ENCODE measurements at regions not wholly inside any gene's neighbourhood (a gene's known extent, or its start where the extent isn't known, plus 50 kb on each side); places are given as distances from the start of the nearest gene placed in this dataset.

DNA sequence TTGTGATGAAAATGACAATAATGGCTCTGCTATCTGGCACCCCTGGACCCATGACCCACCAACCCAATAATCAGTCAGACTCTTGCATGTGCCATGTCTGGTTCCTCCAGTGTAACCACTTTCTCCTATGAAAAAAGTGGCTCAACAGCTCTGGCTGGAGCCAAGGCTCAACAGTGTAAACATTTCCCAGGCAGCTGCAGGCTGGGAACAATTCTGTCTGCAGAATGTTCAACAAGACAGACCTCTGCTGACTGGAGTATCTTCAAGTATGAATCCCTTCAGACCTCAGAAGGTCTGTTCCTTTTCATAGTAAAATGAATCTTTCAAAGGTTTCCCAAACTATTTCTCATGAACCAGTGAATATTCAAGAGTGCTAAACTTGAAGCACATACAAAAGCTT, 410.1 kb upstream of the HTR2A start:
- no peaks in the 10 kb centered on the region for H3K9me1 ChIP-seq (replicated peaks; ENCODE audit: control insufficient read depth, extremely low read depth, insufficient read depth, low read length)
- DNase-seq (ENCODE audit: low read depth, low spot score) (no peak), FAIRE-seq (no peak)
- no peak overlapping the region for H3K4me2 ChIP-seq (ENCODE audit: insufficient read depth, low read length)
- no peak overlapping the region for H2AFZ ChIP-seq (ENCODE audit: low read depth, low read length)
- H4K20me1 ChIP-seq (replicated peaks; ENCODE audit: control insufficient read depth, extremely low read depth, insufficient read depth, low read length) = no peaks in the 10 kb centered on the region
- POLR2A ChIA-PET = no interaction called here
- no peaks in the 10 kb centered on the region for H3K79me2 ChIP-seq (ENCODE audit: control insufficient read depth, insufficient read depth, low read length)
- no TSS peak for BruUV-seq (replicated peaks)
- CTCF ChIA-PET = no interaction called here
- no peaks in the 10 kb centered on the region for H3K27me3 ChIP-seq (ENCODE audit: control insufficient read depth in 2 of 2, insufficient read depth in 2 of 2, low read length in 2 of 2)
- H3K36me3 ChIP-seq (ENCODE audit: control insufficient read depth in 2 of 2, extremely low read depth in 1 of 2, insufficient read depth in 2 of 2, low read length in 2 of 2) = no peaks in the 10 kb centered on the region
- H3K4me3 ChIP-seq (replicated peaks in 1 of 3; ENCODE audit: insufficient read depth in 1 of 3, low read depth in 1 of 3, low read length in 3 of 3) = no peak overlapping the region
- intact Hi-C loops (cut with micrococcal nuclease) = no loop called here
- H3K9me3 ChIP-seq (replicated peaks; ENCODE audit: control insufficient read depth, insufficient read depth, low read length) = peaks cover 4% of the 10 kb centered on the region
- no peak overlapping the region for H3K9ac ChIP-seq (replicated peaks; ENCODE audit: extremely low read depth, insufficient read depth, low read length)
- H3K4me1 ChIP-seq (ENCODE audit: control insufficient read depth, extremely low read depth, insufficient read depth, low read length) = no peaks in the 10 kb centered on the region
- no peak overlapping the region for H3K27ac ChIP-seq (ENCODE audit: insufficient read depth, low read depth, low read length)
- TF ChIP-seq GATA2 (IDR thresholded peaks at IDR 0.05; ENCODE audit: insufficient read depth, insufficient read length, low read depth, low read length) (no peak), FOS (IDR thresholded peaks at IDR 0.05; ENCODE audit: borderline replicate concordance, insufficient read depth, low read length) (no peak)
- TF ChIP-seq, protein P1, sequence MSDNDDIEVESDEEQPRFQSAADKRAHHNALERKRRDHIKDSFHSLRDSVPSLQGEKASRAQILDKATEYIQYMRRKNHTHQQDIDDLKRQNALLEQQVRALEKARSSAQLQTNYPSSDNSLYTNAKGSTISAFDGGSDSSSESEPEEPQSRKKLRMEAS (IDR thresholded peaks at IDR 0.05; ENCODE audit: insufficient read depth, insufficient read length) = no peak
- dilution Hi-C loops (cut with MboI; ENCODE audit: extremely low pct_ligation_motif_present, low sequenced_read_pairs) = no loop called here

DNA sequence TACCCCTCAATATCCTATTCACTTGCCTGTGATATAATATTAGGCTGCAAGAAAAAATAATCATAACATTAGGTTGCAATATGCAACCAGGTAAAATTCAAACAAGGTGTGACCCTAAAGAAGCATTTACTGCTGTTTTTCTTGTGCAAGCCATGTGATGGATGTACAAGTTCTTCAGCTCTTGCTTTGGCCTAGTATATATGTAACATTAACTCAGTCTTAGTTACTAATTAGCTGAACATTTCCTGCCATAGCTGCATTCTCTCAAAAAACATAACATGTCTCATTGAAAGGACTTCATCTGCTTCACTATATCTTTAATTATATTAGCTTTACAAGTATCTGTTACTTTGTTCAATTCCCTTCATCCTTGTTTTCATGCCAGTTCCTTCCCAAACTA, 406.8 kb upstream of the HTR2A start:
- no TSS peak for BruUV-seq (replicated peaks)

More for the DNA sequence above, 406.8 kb upstream of the HTR2A start:
- dilution Hi-C loops (cut with MboI; ENCODE audit: extremely low pct_ligation_motif_present, low sequenced_read_pairs) (no loop called here), intact Hi-C loops (cut with micrococcal nuclease) (no loop called here)
- H3K9me3 ChIP-seq (replicated peaks; ENCODE audit: control insufficient read depth, insufficient read depth, low read length) = no peaks in the 10 kb centered on the region
- no peak overlapping the region for H2AFZ ChIP-seq (ENCODE audit: low read depth, low read length)
- DNase-seq (ENCODE audit: low read depth, low spot score) (no peak), FAIRE-seq (no peak)
- H3K9me1 ChIP-seq (replicated peaks; ENCODE audit: control insufficient read depth, extremely low read depth, insufficient read depth, low read length) = no peaks in the 10 kb centered on the region
- H4K20me1 ChIP-seq (replicated peaks; ENCODE audit: control insufficient read depth, extremely low read depth, insufficient read depth, low read length) = no peaks in the 10 kb centered on the region
- no peak for TF ChIP-seq EZH2 (IDR thresholded peaks at IDR 0.05; ENCODE audit: borderline replicate concordance, low read depth, low read length, severe bottlenecking)
- TF ChIP-seq FOS (IDR thresholded peaks at IDR 0.05; ENCODE audit: borderline replicate concordance, insufficient read depth, low read length) = no peak
- TF ChIP-seq MYC (IDR thresholded peaks at IDR 0.05; ENCODE audit: low read depth, low read length) = no peak
- TF ChIP-seq, protein P2, sequence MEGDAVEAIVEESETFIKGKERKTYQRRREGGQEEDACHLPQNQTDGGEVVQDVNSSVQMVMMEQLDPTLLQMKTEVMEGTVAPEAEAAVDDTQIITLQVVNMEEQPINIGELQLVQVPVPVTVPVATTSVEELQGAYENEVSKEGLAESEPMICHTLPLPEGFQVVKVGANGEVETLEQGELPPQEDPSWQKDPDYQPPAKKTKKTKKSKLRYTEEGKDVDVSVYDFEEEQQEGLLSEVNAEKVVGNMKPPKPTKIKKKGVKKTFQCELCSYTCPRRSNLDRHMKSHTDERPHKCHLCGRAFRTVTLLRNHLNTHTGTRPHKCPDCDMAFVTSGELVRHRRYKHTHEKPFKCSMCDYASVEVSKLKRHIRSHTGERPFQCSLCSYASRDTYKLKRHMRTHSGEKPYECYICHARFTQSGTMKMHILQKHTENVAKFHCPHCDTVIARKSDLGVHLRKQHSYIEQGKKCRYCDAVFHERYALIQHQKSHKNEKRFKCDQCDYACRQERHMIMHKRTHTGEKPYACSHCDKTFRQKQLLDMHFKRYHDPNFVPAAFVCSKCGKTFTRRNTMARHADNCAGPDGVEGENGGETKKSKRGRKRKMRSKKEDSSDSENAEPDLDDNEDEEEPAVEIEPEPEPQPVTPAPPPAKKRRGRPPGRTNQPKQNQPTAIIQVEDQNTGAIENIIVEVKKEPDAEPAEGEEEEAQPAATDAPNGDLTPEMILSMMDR (IDR thresholded peaks at IDR 0.05; ENCODE audit: extremely low read depth in 1 of 2, insufficient read depth in 1 of 2, low read depth in 1 of 2, low read length in 2 of 2) = no peak
- TF ChIP-seq JUN (IDR thresholded peaks at IDR 0.05; ENCODE audit: borderline replicate concordance, insufficient read depth, insufficient read length, low read depth) = no peak
- TF ChIP-seq, protein P1 (IDR thresholded peaks at IDR 0.05; ENCODE audit: insufficient read depth, insufficient read length) = no peak
- TF ChIP-seq GATA2 (IDR thresholded peaks at IDR 0.05; ENCODE audit: insufficient read depth, insufficient read length, low read depth, low read length) = no peak
- no peak for TF ChIP-seq POLR2A (IDR thresholded peaks at IDR 0.05; ENCODE audit: low read depth, low read length)
- no peak for TF ChIP-seq POLR2AphosphoS5 (IDR thresholded peaks at IDR 0.05; ENCODE audit: insufficient read depth, low read depth, low read length)
- H3K9ac ChIP-seq (replicated peaks; ENCODE audit: extremely low read depth, insufficient read depth, low read length) = no peak overlapping the region
- H3K4me2 ChIP-seq (ENCODE audit: insufficient read depth, low read length) = no peak overlapping the region
- no peak overlapping the region for H3K27ac ChIP-seq (ENCODE audit: insufficient read depth, low read depth, low read length)
- H3K27me3 ChIP-seq (ENCODE audit: control insufficient read depth in 2 of 2, insufficient read depth in 2 of 2, low read length in 2 of 2) = no peaks in the 10 kb centered on the region
- H3K4me3 ChIP-seq (replicated peaks in 1 of 3; ENCODE audit: insufficient read depth in 1 of 3, low read depth in 1 of 3, low read length in 3 of 3) = no peak overlapping the region
- H3K36me3 ChIP-seq (ENCODE audit: control insufficient read depth in 2 of 2, extremely low read depth in 1 of 2, insufficient read depth in 2 of 2, low read length in 2 of 2) = no peaks in the 10 kb centered on the region
- H3K4me1 ChIP-seq (ENCODE audit: control insufficient read depth, extremely low read depth, insufficient read depth, low read length) = no peaks in the 10 kb centered on the region
- no peaks in the 10 kb centered on the region for H3K79me2 ChIP-seq (ENCODE audit: control insufficient read depth, insufficient read depth, low read length)
- POLR2A ChIA-PET = no interaction called here
- CTCF ChIA-PET = no interaction called here
